ENCODE measurements at regions not wholly inside any gene's neighbourhood (a gene's known extent, or its start where the extent isn't known, plus 50 kb on each side); places are given as distances from the start of the nearest gene placed in this dataset.

GRCh38 chr10:7101451-7101850 lies 309.4 kb downstream of the SFMBT2 start:
- TF ChIP-seq CTCF (IDR thresholded peaks at IDR 0.05 in 8 of 11, conservative IDR thresholded peaks at IDR 0.05 in 3 of 11) (no peak), POLR2AphosphoS5 (IDR thresholded peaks at IDR 0.05) (no peak)
